ENCODE measurements at regions not wholly inside any gene's neighbourhood (a gene's known extent, or its start where the extent isn't known, plus 50 kb on each side); places are given as distances from the start of the nearest gene placed in this dataset.

DNA sequence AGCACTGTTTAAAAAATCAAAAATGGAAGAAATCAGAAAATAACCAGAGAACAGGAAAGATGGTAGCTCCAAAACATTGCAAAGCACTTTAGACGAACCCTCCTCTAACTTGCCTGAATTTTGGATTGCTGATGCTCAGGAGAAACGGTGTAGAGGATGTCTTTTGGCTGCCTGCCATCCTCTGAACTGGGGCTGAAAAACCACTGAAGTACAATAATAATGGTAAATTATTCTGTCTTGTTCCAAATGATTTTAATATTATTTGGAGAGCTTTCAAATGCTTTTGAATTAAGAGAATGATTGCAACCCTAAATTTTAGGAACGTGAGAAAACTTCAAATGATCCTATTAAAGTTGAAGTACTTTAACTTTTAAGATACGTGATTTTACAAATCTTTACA, 167.3 kb upstream of the SLC13A1 start:
- Histone ChIP-seq H3K27ac (ENCODE audit: extremely low read depth, low read depth, low read length) (no peak overlapping the region), H3K36me3 (ENCODE audit: control insufficient read depth, insufficient read depth, low read length) (no peaks in the 10 kb centered on the region), H3K9me3 (replicated peaks; ENCODE audit: control insufficient read depth, insufficient read depth, low read depth, low read length) (no peaks in the 10 kb centered on the region), H3K4me3 (no peak overlapping the region), H3K9me1 (ENCODE audit: control insufficient read depth, insufficient read depth, low read length) (no peaks in the 10 kb centered on the region), H2AFZ (ENCODE audit: low read depth, low read length) (no peak overlapping the region), H3K4me2 (ENCODE audit: insufficient read depth, low read length) (no peak overlapping the region), H3K9ac (ENCODE audit: insufficient read depth in 1 of 2, low read depth in 2 of 2, low read length in 2 of 2) (no peak overlapping the region), H3K27me3 (ENCODE audit: control insufficient read depth in 2 of 2, insufficient read depth in 2 of 2, low read length in 2 of 2) (no peaks in the 10 kb centered on the region), H3K4me1 (replicated peaks in 1 of 2; ENCODE audit: control insufficient read depth in 2 of 2, insufficient read depth in 2 of 2, low read length in 2 of 2) (no peaks in the 10 kb centered on the region), H4K20me1 (replicated peaks; ENCODE audit: control insufficient read depth, insufficient read depth, low read length) (no peaks in the 10 kb centered on the region), H3K79me2 (ENCODE audit: control insufficient read depth, insufficient read depth, low read length) (no peaks in the 10 kb centered on the region)
- POLR2A ChIA-PET, result no interaction called here
- ATAC-seq (no peak), DNase-seq (ENCODE audit: extremely low read depth in 1 of 4, low spot score in 3 of 4) (no peak), FAIRE-seq (no peak)
- in situ Hi-C loops (cut with MboI), result no loop called here
- no TSS peak for BruUV-seq (replicated peaks)
- intact Hi-C loops (cut with micrococcal nuclease), result loop anchor here (1.0 kb wide), 1 partner anchor 1148 kb away; no protein-coding TSS in a partner anchor
- TF ChIP-seq SMAD4 (CRISPR knock-in tag; conservative IDR thresholded peaks at IDR 0.05) (no peak), DMBX1 (CRISPR knock-in tag; IDR thresholded peaks at IDR 0.05; ENCODE audit: borderline replicate concordance) (no peak), ETV5 (CRISPR knock-in tag; IDR thresholded peaks at IDR 0.05; ENCODE audit: low read depth) (no peak), SRSF9 (IDR thresholded peaks at IDR 0.05; ENCODE audit: borderline replicate concordance, low read depth, low read length) (no peak), BCL6 (CRISPR knock-in tag; IDR thresholded peaks at IDR 0.05) (no peak), SNIP1 (IDR thresholded peaks at IDR 0.05; ENCODE audit: low read depth) (no peak)
- WGBS (ENCODE audit: insufficient coverage, low coverage, missing lambda C conversion rate), result 0% methylated on average over 4 of the region's 4 CpGs
- CTCF ChIA-PET (ENCODE audit: low intra/inter-chr PET ratio), result no interaction called here

DNA sequence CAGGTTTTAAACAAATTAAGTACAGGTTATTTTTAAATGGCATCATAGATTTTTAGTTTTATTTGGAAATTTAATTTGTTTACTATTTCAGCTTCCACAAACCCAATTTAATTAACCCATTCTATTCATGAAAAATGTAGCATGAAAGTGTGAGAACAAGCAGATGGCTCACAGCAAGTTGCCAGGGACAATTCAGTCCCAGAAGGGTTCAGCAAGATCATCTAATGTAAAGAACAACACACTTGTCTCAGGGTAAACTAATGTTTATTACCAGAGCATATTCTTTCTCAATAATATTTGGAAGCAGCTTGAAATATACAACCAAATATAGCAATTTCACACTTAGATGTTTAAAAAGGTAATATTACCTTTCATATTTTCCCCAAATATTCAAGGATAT, 166.9 kb upstream of the SLC13A1 start:
- ATAC-seq (no peak), FAIRE-seq (no peak), DNase-seq (ENCODE audit: extremely low read depth in 1 of 4, low spot score in 3 of 4) (no peak)
- no peak overlapping the region for H3K9ac ChIP-seq (ENCODE audit: insufficient read depth in 1 of 2, low read depth in 2 of 2, low read length in 2 of 2)
- no peak overlapping the region for H2AFZ ChIP-seq (ENCODE audit: low read depth, low read length)
- POLR2A ChIA-PET, result no interaction called here
- H3K4me1 ChIP-seq (replicated peaks in 1 of 2; ENCODE audit: control insufficient read depth in 2 of 2, insufficient read depth in 2 of 2, low read length in 2 of 2), result no peaks in the 10 kb centered on the region
- BruUV-seq (replicated peaks), result no TSS peak
- no peaks in the 10 kb centered on the region for H3K79me2 ChIP-seq (ENCODE audit: control insufficient read depth, insufficient read depth, low read length)
- H3K27me3 ChIP-seq (ENCODE audit: control insufficient read depth in 2 of 2, insufficient read depth in 2 of 2, low read length in 2 of 2), result no peaks in the 10 kb centered on the region
- no peak overlapping the region for H3K4me3 ChIP-seq
- no peaks in the 10 kb centered on the region for H4K20me1 ChIP-seq (replicated peaks; ENCODE audit: control insufficient read depth, insufficient read depth, low read length)
- H3K36me3 ChIP-seq (ENCODE audit: control insufficient read depth, insufficient read depth, low read length), result no peaks in the 10 kb centered on the region
- CTCF ChIA-PET (ENCODE audit: low intra/inter-chr PET ratio), result no interaction called here
- no peak overlapping the region for H3K4me2 ChIP-seq (ENCODE audit: insufficient read depth, low read length)
- in situ Hi-C loops (cut with MboI) (no loop called here), intact Hi-C loops (cut with micrococcal nuclease) (loop anchor here (1.0 kb wide), 1 partner anchor 1147 kb away; no protein-coding TSS in a partner anchor)
- no peaks in the 10 kb centered on the region for H3K9me3 ChIP-seq (replicated peaks; ENCODE audit: control insufficient read depth, insufficient read depth, low read depth, low read length)
- no peaks in the 10 kb centered on the region for H3K9me1 ChIP-seq (ENCODE audit: control insufficient read depth, insufficient read depth, low read length)
- H3K27ac ChIP-seq (ENCODE audit: extremely low read depth, low read depth, low read length), result no peak overlapping the region
- TF ChIP-seq STAG1 (CRISPR knock-in tag; IDR thresholded peaks at IDR 0.05; ENCODE audit: borderline replicate concordance) (no peak), FOXJ3 (CRISPR knock-in tag; IDR thresholded peaks at IDR 0.05) (no peak), ZNF75A (CRISPR knock-in tag; IDR thresholded peaks at IDR 0.05) (no peak), YBX1 (IDR thresholded peaks at IDR 0.05) (no peak), PHB (CRISPR knock-in tag; IDR thresholded peaks at IDR 0.05) (no peak)
- TF ChIP-seq, protein P1, sequence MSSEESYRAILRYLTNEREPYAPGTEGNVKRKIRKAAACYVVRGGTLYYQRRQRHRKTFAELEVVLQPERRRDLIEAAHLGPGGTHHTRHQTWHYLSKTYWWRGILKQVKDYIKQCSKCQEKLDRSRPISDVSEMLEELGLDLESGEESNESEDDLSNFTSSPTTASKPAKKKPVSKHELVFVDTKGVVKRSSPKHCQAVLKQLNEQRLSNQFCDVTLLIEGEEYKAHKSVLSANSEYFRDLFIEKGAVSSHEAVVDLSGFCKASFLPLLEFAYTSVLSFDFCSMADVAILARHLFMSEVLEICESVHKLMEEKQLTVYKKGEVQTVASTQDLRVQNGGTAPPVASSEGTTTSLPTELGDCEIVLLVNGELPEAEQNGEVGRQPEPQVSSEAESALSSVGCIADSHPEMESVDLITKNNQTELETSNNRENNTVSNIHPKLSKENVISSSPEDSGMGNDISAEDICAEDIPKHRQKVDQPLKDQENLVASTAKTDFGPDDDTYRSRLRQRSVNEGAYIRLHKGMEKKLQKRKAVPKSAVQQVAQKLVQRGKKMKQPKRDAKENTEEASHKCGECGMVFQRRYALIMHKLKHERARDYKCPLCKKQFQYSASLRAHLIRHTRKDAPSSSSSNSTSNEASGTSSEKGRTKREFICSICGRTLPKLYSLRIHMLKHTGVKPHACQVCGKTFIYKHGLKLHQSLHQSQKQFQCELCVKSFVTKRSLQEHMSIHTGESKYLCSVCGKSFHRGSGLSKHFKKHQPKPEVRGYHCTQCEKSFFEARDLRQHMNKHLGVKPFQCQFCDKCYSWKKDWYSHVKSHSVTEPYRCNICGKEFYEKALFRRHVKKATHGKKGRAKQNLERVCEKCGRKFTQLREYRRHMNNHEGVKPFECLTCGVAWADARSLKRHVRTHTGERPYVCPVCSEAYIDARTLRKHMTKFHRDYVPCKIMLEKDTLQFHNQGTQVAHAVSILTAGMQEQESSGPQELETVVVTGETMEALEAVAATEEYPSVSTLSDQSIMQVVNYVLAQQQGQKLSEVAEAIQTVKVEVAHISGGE (CRISPR knock-in tag; IDR thresholded peaks at IDR 0.05), result no peak
- TF ChIP-seq, protein P2, sequence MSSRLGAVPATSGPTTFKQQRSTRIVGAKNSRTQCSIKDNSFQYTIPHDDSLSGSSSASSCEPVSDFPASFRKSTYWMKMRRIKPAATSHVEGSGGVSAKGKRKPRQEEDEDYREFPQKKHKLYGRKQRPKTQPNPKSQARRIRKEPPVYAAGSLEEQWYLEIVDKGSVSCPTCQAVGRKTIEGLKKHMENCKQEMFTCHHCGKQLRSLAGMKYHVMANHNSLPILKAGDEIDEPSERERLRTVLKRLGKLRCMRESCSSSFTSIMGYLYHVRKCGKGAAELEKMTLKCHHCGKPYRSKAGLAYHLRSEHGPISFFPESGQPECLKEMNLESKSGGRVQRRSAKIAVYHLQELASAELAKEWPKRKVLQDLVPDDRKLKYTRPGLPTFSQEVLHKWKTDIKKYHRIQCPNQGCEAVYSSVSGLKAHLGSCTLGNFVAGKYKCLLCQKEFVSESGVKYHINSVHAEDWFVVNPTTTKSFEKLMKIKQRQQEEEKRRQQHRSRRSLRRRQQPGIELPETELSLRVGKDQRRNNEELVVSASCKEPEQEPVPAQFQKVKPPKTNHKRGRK (tag; IDR thresholded peaks at IDR 0.05), result no peak
